ENCODE measurements at regions not wholly inside any gene's neighbourhood (a gene's known extent, or its start where the extent isn't known, plus 50 kb on each side); places are given as distances from the start of the nearest gene placed in this dataset.

DNA sequence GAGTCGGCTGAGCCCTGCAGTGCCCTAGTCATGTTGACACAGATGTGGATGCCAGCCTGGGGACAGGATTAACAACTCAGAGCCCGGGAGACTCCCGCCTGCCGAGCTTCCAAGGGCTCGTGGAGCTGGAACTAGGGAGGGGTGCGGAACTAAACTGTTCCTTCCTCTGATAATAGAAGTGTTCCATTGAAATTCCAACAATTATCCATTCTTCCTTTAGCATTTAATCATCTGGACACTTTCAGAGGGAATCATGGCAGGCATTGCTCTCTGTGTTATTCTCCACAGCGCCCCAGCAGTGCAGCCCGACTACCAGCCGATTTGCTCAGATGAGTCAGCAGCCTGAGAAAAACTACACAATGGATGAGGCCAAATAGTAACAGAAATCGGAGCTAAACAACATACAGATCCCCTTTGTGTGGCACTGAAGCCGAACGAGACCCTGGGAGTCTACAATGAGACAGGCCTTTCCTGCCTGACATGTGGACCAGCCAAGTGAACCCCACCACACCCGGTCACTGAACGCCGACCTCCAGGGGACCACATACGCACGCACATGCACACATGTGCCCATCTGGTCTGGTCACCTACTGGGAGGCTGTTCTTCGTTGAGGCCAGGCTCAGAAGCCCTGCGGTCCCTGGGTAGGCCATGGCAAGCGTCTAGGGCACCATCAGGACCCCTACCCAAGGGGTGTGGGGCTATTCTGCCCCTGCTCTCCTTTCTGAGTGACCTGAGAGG is 238.4 kb upstream of the AFDN start:
- no peak for DNase-seq

- no peak for DNase-seq
Measured at GRCh38 chr6:167588920-167589614, 237.6 kb upstream of the AFDN start.

GRCh38 chr6:167589615-167589940 is 237.1 kb upstream of the AFDN start:
- DNase-seq = no peak

DNA sequence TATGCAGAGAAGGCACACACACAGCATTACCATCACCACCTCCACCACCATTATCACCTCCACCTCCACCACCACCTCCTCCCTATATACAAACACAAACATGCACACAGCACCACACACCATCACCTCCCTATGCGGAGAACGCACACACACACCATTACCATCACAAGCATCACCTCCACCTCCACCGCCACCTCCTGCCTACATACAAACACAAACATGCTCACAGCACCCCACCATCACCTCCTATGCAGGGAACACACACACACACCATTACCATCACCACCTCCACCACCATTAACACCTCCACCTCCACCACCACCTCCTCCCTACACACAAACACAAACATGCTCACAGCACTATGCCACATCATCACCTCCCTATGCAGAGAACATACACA is 236.5 kb upstream of the AFDN start:
- no peak for DNase-seq

Data from midbrain (tissue), 1 donor.